PC-9 (cell line): ENCODE measurements at regions not wholly inside any gene's neighbourhood (a gene's known extent, or its start where the extent isn't known, plus 50 kb on each side); places are given as distances from the start of the nearest gene placed in this dataset.

Experiments used
- BruUV-seq: library from RNA; stranded (reverse); fragments of 400-500 nt; replicated peaks from 2 replicates; lab custom pipeline; 2021; lab: Mats Ljungman, UMichigan
- CTCF ChIA-PET: fragments of 300-600 bp; sonication (Branson Sonifier 250); formaldehyde crosslinking; loops from one replicate; lab custom pipeline; 2022; ENCODE audit warnings: antibody characterized with exemption; lab: Charles Lee
- POLR2A ChIA-PET: fragments of 300-600 bp; sonication (Branson Sonifier 250); formaldehyde crosslinking; loops from one replicate; lab custom pipeline; 2022; ENCODE audit warnings: antibody characterized with exemption; ENCODE audit not compliant: unreplicated experiment; lab: Charles Lee
- DNase-seq, 2 experiments: peaks; one replicate each; pipeline versions ENCODE4 v3.0.0 to v3.0.0-alpha.2; 2015 to 2022; ENCODE audit warnings: mixed read lengths in 1 of 2
- H2AFZ ChIP-seq: fragments of 200-600 bp; sonication (generic); 2 replicates; pipeline ENCODE4 v1.8.1; 2017; ENCODE audit warnings: antibody characterized with exemption
- H3F3A ChIP-seq: fragments of 200-600 bp; sonication (generic); 2 replicates; pipeline ENCODE4 v1.8.1; 2017; ENCODE audit warnings: antibody characterized with exemption, mild to moderate bottlenecking, low read depth; ENCODE audit not compliant: insufficient read depth
- H3K27ac ChIP-seq: fragments of 200-600 bp; sonication (generic); 2 replicates; pipeline ENCODE4 v1.6.1; 2016; ENCODE audit warnings: mixed run types
- H3K27me3 ChIP-seq: fragments of 200-600 bp; sonication (generic); 2 replicates; pipeline ENCODE4 v1.6.1; 2016; ENCODE audit warnings: low read depth, mixed run types; ENCODE audit not compliant: insufficient read depth
- H3K36me3 ChIP-seq: fragments of 200-600 bp; sonication (generic); 2 replicates; pipeline ENCODE4 v1.6.1; 2016; ENCODE audit warnings: low read depth, mixed run types
- H3K4me1 ChIP-seq: fragments of 200-600 bp; sonication (generic); replicated peaks from 2 replicates; pipeline ENCODE4 v1.6.1; 2016; ENCODE audit warnings: mixed run types; ENCODE audit not compliant: insufficient read depth
- H3K4me2 ChIP-seq: fragments of 200-600 bp; sonication (generic); 2 replicates; pipeline ENCODE4 v1.6.1; 2017; ENCODE audit warnings: mixed run types
- H3K4me3 ChIP-seq: fragments of 200-600 bp; sonication (generic); 2 replicates; pipeline ENCODE4 v1.6.1; 2016; ENCODE audit warnings: mixed run types
- H3K79me2 ChIP-seq: fragments of 200-600 bp; sonication (generic); 2 replicates; pipeline ENCODE4 v1.6.1; 2017; ENCODE audit warnings: low read depth, mixed run types
- H3K9me2 ChIP-seq: fragments of 200-600 bp; sonication (generic); 2 replicates; pipeline ENCODE4 v1.8.1; 2017; ENCODE audit warnings: mild to moderate bottlenecking; ENCODE audit not compliant: insufficient read depth
- H3K9me3 ChIP-seq: fragments of 200-600 bp; sonication (generic); 2 replicates; pipeline ENCODE4 v1.8.1; 2016; ENCODE audit warnings: low read depth; ENCODE audit not compliant: insufficient read depth
- H4K20me1 ChIP-seq: fragments of 200-600 bp; sonication (generic); 2 replicates; pipeline ENCODE4 v1.8.1; 2017; ENCODE audit not compliant: insufficient read depth
- EZH2 ChIP-seq: fragments of 200-600 bp; sonication (generic); IDR thresholded peaks from 2 replicates; pipeline ENCODE4 v1.8.0; 2017; ENCODE audit warnings: antibody characterized with exemption, low read depth
- intact Hi-C: fragments of 100-400 bp; cut with micrococcal nuclease; formaldehyde crosslinking; loops from one replicate; pipeline ENCODE4 v1.10.0; 2022; ENCODE audit not compliant: unreplicated experiment
- TF ChIP-seq, protein P1 (sequence below): fragments of 200-600 bp; sonication (generic); conservative IDR thresholded peaks from 2 replicates; pipeline ENCODE4 v1.6.1; 2017; ENCODE audit warnings: mixed run types, antibody characterized with exemption, mild to moderate bottlenecking, moderate library complexity

DNA sequence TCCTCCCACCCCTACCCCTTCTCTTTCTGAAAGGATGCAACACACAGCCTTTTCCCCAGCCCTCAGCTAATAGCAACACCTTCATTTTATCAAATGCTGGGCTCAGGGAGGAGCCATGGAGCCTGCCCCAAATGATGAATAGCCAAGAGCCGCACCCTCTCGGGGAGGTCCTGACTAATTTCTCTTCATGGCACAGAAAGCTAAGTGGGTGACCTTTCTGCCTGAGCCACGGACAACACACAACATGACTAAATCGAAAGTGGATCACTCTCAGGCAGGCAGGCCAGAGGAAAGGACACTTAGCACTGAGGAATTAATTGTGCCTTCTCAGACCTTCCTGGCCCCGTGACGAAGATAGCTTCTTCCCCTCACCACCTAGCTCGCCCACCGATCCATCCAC lies 165.1 kb upstream of the RAI2 start:
- POLR2A ChIA-PET = no interaction called here
- no peak overlapping the region for H3K4me2 ChIP-seq
- TF ChIP-seq, protein P1, sequence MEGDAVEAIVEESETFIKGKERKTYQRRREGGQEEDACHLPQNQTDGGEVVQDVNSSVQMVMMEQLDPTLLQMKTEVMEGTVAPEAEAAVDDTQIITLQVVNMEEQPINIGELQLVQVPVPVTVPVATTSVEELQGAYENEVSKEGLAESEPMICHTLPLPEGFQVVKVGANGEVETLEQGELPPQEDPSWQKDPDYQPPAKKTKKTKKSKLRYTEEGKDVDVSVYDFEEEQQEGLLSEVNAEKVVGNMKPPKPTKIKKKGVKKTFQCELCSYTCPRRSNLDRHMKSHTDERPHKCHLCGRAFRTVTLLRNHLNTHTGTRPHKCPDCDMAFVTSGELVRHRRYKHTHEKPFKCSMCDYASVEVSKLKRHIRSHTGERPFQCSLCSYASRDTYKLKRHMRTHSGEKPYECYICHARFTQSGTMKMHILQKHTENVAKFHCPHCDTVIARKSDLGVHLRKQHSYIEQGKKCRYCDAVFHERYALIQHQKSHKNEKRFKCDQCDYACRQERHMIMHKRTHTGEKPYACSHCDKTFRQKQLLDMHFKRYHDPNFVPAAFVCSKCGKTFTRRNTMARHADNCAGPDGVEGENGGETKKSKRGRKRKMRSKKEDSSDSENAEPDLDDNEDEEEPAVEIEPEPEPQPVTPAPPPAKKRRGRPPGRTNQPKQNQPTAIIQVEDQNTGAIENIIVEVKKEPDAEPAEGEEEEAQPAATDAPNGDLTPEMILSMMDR = no peak
- no peak for TF ChIP-seq EZH2

GRCh38 chrX:18017411-18017810 lies 156.3 kb upstream of the RAI2 start:
- Histone ChIP-seq H3K36me3 (no peaks in the 10 kb centered on the region), H3K9me3 (no peaks in the 10 kb centered on the region), H3K4me2 (no peak overlapping the region), H2AFZ (no peak overlapping the region), H3K4me1 (no peaks in the 10 kb centered on the region), H3F3A (no peaks in the 10 kb centered on the region), H3K27ac (no peak overlapping the region), H3K79me2 (no peaks in the 10 kb centered on the region), H4K20me1 (no peaks in the 10 kb centered on the region), H3K27me3 (no peaks in the 10 kb centered on the region), H3K9me2 (no peaks in the 10 kb centered on the region), H3K4me3 (no peak overlapping the region)
- ChIA-PET CTCF (no interaction called here), POLR2A (no interaction called here)
- no peak for TF ChIP-seq EZH2
- TF ChIP-seq, protein P1 = no peak
- no peak for DNase-seq
- intact Hi-C loops = no loop called here
- no TSS peak for BruUV-seq

More for the DNA sequence above, 165.1 kb upstream of the RAI2 start:
- Histone ChIP-seq H3K4me1 (no peaks in the 10 kb centered on the region), H3K4me3 (no peak overlapping the region), H3K27ac (no peak overlapping the region), H2AFZ (no peak overlapping the region), H3K36me3 (no peaks in the 10 kb centered on the region), H3K9me2 (no peaks in the 10 kb centered on the region), H3K79me2 (no peaks in the 10 kb centered on the region), H4K20me1 (no peaks in the 10 kb centered on the region), H3F3A (no peaks in the 10 kb centered on the region), H3K9me3 (no peaks in the 10 kb centered on the region), H3K27me3 (no peaks in the 10 kb centered on the region)
- CTCF ChIA-PET = no interaction called here
- no TSS peak for BruUV-seq
- DNase-seq = no peak
- intact Hi-C loops = no loop called here

GRCh38 chrX:18016941-18017340 lies 155.8 kb upstream of the RAI2 start:
- Histone ChIP-seq H3K36me3 (no peaks in the 10 kb centered on the region), H3K9me2 (no peaks in the 10 kb centered on the region), H3K4me3 (no peak overlapping the region), H3K27me3 (no peaks in the 10 kb centered on the region), H3K4me2 (no peak overlapping the region), H3K27ac (no peak overlapping the region), H3K79me2 (no peaks in the 10 kb centered on the region), H3F3A (no peaks in the 10 kb centered on the region), H3K4me1 (no peaks in the 10 kb centered on the region), H3K9me3 (no peaks in the 10 kb centered on the region), H2AFZ (no peak overlapping the region), H4K20me1 (no peaks in the 10 kb centered on the region)
- DNase-seq = no peak
- ChIA-PET POLR2A (no interaction called here), CTCF (no interaction called here)
- no TSS peak for BruUV-seq
- TF ChIP-seq, protein P1 = no peak
- TF ChIP-seq EZH2 = no peak
- intact Hi-C loops = no loop called here
